ENCODE measurements at regions not wholly inside any gene's neighbourhood (a gene's known extent, or its start where the extent isn't known, plus 50 kb on each side); places are given as distances from the start of the nearest gene placed in this dataset.

DNA sequence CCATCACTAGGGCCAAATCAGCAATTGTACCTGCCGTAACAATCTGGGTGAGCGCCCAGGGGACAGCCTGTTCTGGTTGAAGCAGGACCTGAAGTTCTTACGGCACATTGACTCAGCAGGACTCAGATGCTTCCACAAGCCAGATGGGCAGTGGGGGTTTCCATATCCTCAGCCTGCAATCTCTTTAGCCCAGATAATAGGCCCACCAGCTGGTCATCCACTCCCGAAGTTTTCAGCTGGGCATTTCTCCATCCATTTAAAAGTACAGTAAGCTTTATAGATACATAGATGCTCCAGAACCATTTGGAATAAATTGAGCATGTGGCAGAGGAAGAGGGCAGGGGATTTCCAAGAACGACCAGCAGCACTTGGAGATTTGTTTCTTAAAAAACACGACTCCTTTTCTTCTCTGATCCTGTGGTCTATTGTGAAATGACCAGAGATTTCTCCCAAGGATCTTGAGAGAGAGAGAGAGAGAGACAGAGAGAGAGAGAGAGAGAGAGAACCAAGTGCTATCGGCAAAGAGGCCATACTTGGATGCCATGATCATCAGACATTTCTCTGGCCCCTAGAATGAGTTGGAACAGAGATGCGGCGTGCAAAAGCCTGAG lies 74.8 kb upstream of the PLXNC1 start:
- no peak for TF ChIP-seq ZFX (IDR thresholded peaks at IDR 0.05; ENCODE audit: borderline replicate concordance)
- TF ChIP-seq CTCF (IDR thresholded peaks at IDR 0.05), result no peak
- no peak overlapping the region for H3K27ac ChIP-seq

- H3K27ac ChIP-seq, result no peak overlapping the region
- no peak for TF ChIP-seq ZFX (IDR thresholded peaks at IDR 0.05; ENCODE audit: borderline replicate concordance)
- TF ChIP-seq CTCF (IDR thresholded peaks at IDR 0.05), result no peak
Observed at GRCh38 chr12:94074216-94074979, 74.0 kb upstream of the PLXNC1 start.

GRCh38 chr12:94074980-94075629 lies 73.3 kb upstream of the PLXNC1 start:
- TF ChIP-seq CTCF (IDR thresholded peaks at IDR 0.05) (peak; percentile 82), ZFX (IDR thresholded peaks at IDR 0.05; ENCODE audit: borderline replicate concordance) (no peak)
- H3K27ac ChIP-seq, result no peak overlapping the region

DNA sequence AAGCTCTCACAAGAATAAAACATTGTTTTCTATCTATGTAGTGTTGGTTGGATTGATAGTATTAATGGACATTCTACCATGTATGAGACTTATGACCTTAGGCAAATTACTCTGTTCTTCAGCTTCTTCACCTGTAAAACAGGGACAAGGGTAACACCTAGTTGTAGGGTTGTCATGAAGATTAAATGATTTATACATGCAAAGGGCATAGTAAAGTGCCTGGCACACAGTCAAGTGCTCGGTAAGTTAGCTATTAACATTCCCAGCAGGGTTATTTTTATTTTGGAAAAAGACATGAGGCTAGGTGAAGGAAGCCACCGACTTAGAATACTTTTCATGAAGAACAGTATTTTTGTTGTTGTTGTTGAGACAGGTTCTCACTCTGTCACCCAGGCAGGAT lies 71.2 kb upstream of the PLXNC1 start:
- TF ChIP-seq CTCF (IDR thresholded peaks at IDR 0.05), result no peak

GRCh38 chr12:94078138-94078723 lies 70.1 kb upstream of the PLXNC1 start:
- no peak overlapping the region for H3K27ac ChIP-seq
- TF ChIP-seq ZFX (IDR thresholded peaks at IDR 0.05; ENCODE audit: borderline replicate concordance), result no peak
- TF ChIP-seq CTCF (IDR thresholded peaks at IDR 0.05), result no peak

More for the DNA sequence above, 71.2 kb upstream of the PLXNC1 start:
- H3K27ac ChIP-seq, result no peak overlapping the region

DNA sequence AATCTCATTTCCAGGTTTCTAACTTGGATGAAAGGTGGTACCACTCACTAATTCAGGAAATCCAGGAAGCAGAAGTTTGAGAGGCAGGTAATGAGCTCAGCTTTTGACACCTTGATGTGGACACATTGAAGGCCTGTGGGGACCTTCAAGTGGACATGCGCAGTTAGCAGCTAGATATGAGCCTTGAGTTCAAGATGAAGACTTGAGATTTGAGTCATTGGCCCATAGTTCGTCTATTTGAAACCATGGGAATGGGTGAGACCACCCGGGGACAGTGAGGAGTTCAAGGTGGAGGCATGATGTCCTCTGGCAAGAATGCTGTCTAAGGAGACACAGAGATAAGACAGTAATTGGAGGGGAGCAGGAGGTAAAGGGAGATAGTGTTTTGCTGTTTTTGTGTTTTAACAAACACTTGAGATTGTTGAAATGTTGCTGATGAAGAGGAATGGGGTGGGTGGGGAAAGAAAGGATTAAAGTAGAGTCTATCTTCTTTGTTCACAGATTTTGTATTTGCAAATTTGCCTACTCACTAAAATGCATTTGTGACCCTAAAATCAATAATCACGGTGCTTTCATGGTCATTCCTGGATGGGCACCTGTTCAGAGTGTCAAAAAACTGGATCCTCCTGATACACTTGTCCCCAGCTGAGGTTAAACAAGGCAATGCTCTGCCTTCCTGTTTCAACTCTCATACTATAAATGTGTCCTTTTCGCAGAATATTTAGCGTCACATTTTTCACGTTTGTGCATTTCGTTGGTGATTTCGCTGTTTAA lies 69.5 kb upstream of the PLXNC1 start:
- no peak overlapping the region for H3K27ac ChIP-seq
- TF ChIP-seq ZFX (IDR thresholded peaks at IDR 0.05; ENCODE audit: borderline replicate concordance) (no peak), CTCF (IDR thresholded peaks at IDR 0.05) (no peak)
